Osteoblast (primary cell): ENCODE measurements at regions not wholly inside any gene's neighbourhood (a gene's known extent, or its start where the extent isn't known, plus 50 kb on each side); places are given as distances from the start of the nearest gene placed in this dataset.

Experiments
- DNase-seq: peaks from one replicate; pipeline ENCODE4 v3.0.0; 2011; ENCODE audit warnings: low spot score, mixed read lengths; ENCODE audit not compliant: insufficient read length; ENCODE audit errors: missing footprints
- H2AFZ ChIP-seq: 2 replicates; pipeline ENCODE4 v1.6.0; 2011; ENCODE audit warnings: mild to moderate bottlenecking, low read length
- H3K27ac ChIP-seq: 2 replicates; pipeline ENCODE4 v1.5.1; 2011; ENCODE audit warnings: mild to moderate bottlenecking, low read depth, low read length, moderate library complexity
- H3K27me3 ChIP-seq: 2 replicates; pipeline ENCODE4 v1.6.0; 2012; ENCODE audit warnings: mild to moderate bottlenecking, control low read depth, inconsistent platforms, low read length, moderate library complexity; ENCODE audit not compliant: insufficient read depth
- H3K36me3 ChIP-seq: 2 replicates; pipeline ENCODE4 v1.5.1; 2011; ENCODE audit warnings: mild to moderate bottlenecking, low read length, control low read depth, moderate library complexity; ENCODE audit not compliant: insufficient read depth
- H3K4me1 ChIP-seq: 2 replicates; pipeline ENCODE4 v1.5.1; 2011; ENCODE audit warnings: mild to moderate bottlenecking, low read length, control low read depth, moderate library complexity; ENCODE audit not compliant: insufficient read depth
- H3K4me2 ChIP-seq: 2 replicates; pipeline ENCODE4 v1.6.0; 2011; ENCODE audit warnings: mild to moderate bottlenecking, low read length; ENCODE audit not compliant: insufficient read depth
- H3K4me3 ChIP-seq: fragments of 200-600 bp; sonication (generic); 3 replicates; pipeline ENCODE4 v1.5.1; 2012; ENCODE audit warnings: mild to moderate bottlenecking, low read length, inconsistent platforms; ENCODE audit not compliant: insufficient read depth
- H3K79me2 ChIP-seq: 2 replicates; pipeline ENCODE4 v1.6.0; 2012; ENCODE audit warnings: mild to moderate bottlenecking, low read length, control low read depth, inconsistent platforms; ENCODE audit not compliant: insufficient read depth
- H3K9me3 ChIP-seq: 2 replicates; pipeline ENCODE4 v1.5.1; 2011; ENCODE audit warnings: low read depth, low read length, control low read depth
- H4K20me1 ChIP-seq: 2 replicates; pipeline ENCODE4 v1.6.0; 2012; ENCODE audit warnings: mild to moderate bottlenecking, low read length, control low read depth; ENCODE audit not compliant: insufficient read depth
- CTCF ChIP-seq: IDR thresholded peaks from 2 replicates; pipeline ENCODE4 v1.5.1; 2011; ENCODE audit warnings: mild to moderate bottlenecking, low read depth, low read length, moderate library complexity; ENCODE audit errors: extremely low read depth

DNA sequence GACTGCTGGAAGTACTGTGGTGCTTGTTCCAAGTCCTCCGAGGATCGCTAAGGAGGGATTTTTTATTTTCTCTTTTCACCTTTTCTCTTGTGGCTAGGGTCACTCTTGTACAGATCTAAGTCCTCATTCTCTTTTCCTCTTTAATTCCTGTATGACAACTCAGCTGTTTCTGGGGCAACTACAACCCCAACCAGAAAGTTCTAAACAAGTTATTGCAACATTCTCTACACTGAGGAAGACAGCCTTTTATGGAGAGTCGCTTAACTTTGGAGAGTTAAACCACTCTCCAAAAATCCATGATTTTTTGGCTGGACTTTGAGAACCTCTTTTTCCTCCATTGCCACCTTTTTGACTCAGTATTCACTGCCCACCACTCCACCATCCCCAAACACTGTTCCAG is 74.0 kb upstream of the SESTD1 start:
- TF ChIP-seq CTCF = no peak

DNA sequence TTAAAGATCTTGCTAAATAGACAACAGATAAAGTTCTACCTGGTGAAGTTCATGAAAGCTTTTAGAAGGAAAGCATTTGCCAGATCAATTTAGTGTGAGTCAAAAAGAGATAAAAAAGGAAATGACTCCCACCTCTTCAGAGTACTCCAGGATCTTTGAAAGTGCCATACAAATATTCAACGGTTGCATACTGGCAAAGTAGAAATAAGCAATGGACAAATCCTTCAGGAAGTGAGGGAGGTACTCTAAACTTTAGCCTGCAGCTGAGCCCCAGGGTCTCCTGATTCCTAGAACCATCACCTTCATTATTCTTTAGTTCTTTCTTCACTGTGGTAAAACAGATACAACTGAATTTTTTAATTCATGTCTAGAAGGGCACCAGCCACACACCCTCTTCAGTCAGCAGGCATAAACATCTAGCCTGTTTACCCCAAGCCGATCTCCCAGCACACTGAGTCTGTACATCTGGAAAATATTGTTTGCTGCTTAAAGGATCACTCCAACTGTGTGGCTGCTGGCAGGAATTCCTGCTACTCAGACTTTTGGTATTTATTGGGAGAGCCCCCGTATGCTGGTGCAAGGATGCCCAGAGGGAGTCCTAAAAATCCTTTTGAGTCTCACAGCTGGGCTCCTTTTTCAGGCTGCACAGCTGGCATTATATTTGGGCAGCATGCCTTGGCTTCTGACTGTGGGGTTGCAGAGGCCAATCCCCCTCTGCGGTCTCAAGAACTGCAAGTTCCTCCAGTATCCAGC is 72.3 kb upstream of the SESTD1 start:
- H3K27me3 ChIP-seq = no peaks in the 10 kb centered on the region
- H4K20me1 ChIP-seq = no peaks in the 10 kb centered on the region
- H2AFZ ChIP-seq = no peak overlapping the region
- H3K79me2 ChIP-seq = no peaks in the 10 kb centered on the region
- H3K27ac ChIP-seq = no peak overlapping the region
- no peak for TF ChIP-seq CTCF
- no peaks in the 10 kb centered on the region for H3K9me3 ChIP-seq
- peaks cover 20% of the 10 kb centered on the region for H3K4me1 ChIP-seq
- H3K4me3 ChIP-seq = no peak overlapping the region
- no peaks in the 10 kb centered on the region for H3K36me3 ChIP-seq
- DNase-seq = no peak
- peak overlapping the region; percentile 36 for H3K4me2 ChIP-seq

More for the DNA sequence above, 74.0 kb upstream of the SESTD1 start:
- Histone ChIP-seq H3K27me3 (no peaks in the 10 kb centered on the region), H3K9me3 (no peaks in the 10 kb centered on the region), H3K4me3 (no peak overlapping the region), H3K4me1 (peaks cover 7% of the 10 kb centered on the region), H3K79me2 (no peaks in the 10 kb centered on the region), H2AFZ (peak overlapping the region; percentile 63), H3K27ac (no peak overlapping the region), H3K36me3 (no peaks in the 10 kb centered on the region), H3K4me2 (peak overlapping the region; percentile 16), H4K20me1 (no peaks in the 10 kb centered on the region)
- peak; percentile 46 for DNase-seq

DNA sequence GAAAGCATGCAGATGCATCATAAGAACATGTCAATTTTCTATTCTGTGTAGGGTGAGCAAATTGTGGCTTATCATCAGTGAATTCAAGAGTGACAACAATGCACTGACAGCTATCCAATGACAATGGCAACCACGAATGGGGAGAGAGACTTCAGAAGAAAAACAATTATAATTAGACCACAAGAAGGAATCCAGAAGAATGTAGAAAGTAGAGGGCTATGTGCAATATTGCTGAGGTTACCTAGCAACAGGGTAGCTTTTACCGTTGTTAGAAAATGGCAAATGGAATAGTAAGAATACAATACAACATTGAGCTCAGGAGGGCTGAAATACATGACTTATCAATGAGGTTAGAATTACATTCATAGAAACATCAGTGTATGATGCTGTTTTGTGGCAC is 71.1 kb upstream of the SESTD1 start:
- H3K4me1 ChIP-seq = peaks cover 20% of the 10 kb centered on the region

DNA sequence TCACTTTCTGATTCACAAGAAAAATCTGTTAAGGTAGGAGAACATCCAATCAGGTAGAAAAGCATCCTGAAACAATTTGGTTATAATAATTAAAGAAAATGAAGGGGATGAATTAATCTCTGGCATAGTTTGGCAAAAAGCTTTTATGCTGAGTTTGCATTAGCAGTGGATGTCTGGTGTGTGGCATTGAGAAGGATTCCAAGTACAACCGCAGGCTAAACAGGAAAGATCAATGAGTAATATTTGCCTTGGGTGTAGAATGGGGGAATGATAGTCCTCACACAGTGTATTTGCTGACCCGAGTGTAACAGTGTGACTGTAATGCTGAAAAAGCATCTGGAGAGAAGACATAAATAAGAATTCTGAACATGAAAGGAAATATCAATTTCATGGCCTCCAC is 68.3 kb upstream of the SESTD1 start:
- Histone ChIP-seq H3K36me3 (no peaks in the 10 kb centered on the region), H2AFZ (no peak overlapping the region), H3K9me3 (no peaks in the 10 kb centered on the region), H4K20me1 (no peaks in the 10 kb centered on the region), H3K79me2 (no peaks in the 10 kb centered on the region), H3K27ac (no peak overlapping the region), H3K4me2 (peak overlapping the region; percentile 29), H3K4me3 (no peak overlapping the region), H3K27me3 (no peaks in the 10 kb centered on the region), H3K4me1 (peaks cover 20% of the 10 kb centered on the region)
- DNase-seq = peak; percentile 78
- TF ChIP-seq CTCF = no peak

More for the DNA sequence above, 71.1 kb upstream of the SESTD1 start:
- Histone ChIP-seq H3K9me3 (no peaks in the 10 kb centered on the region), H2AFZ (no peak overlapping the region), H3K79me2 (no peaks in the 10 kb centered on the region), H3K4me2 (no peak overlapping the region), H3K27ac (no peak overlapping the region), H3K36me3 (no peaks in the 10 kb centered on the region), H3K27me3 (no peaks in the 10 kb centered on the region), H3K4me3 (no peak overlapping the region), H4K20me1 (no peaks in the 10 kb centered on the region)
- no peak for TF ChIP-seq CTCF
- no peak for DNase-seq
